ENCODE measurements at regions not wholly inside any gene's neighbourhood (a gene's known extent, or its start where the extent isn't known, plus 50 kb on each side); places are given as distances from the start of the nearest gene placed in this dataset.
"Not testable (repeated sequence)": the region's sequence is repeated elsewhere in the genome, so short reads cannot be mapped to it uniquely, and the experiment has no call there.

GRCh38 chr4:188377816-188378215 is 238.6 kb downstream of the TRIML1 start:
- DNase-seq, result no peak

DNA sequence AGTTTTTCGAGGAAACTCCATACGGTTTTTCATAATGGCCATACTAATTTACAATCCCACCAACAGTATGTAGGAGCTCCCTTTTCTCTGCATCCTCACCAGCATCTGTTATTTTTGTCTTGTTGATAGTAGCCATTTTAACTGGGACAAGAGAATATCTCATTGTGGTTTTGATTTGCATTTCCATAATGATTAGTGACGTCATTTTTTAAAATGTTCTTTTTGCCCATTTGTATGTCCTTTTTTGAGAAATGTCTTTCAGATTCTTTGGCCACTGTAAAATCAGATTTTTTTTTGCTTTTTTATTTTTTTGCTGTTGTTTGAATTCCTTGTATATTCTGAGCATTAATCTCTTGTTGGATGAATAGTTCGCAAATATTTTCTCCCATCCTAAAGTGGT is 243.9 kb downstream of the TRIML1 start:
- DNase-seq, result no peak

DNA sequence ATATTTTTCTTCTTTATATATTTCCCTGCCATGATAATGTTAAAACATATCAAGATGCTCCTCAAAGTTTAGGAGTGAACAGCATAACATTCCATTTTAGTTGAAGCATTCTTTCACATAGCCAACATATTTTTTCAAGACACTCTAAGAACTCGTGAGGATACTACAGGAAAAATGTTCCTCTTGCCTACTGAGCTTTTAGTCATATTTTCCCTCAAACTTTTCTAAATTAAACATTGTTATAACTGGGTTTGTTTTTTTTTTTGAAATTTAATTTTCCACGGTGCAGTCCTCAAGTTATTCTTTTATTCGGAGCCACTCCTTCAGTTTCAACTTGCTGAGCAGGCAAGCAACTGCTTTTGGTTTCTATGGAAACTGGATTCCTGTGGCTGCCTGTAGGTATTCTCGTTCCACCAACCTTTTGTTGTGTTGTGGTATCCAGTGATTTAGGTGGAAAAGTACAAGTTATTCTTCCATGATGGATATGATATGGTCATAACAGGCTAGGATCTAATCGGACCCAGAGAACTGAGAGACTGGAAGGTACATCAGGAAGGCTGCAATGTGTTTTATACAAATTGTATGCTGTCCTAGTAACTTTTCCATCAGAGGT is 248.0 kb downstream of the TRIML1 start:
- DNase-seq, result no peak

DNA sequence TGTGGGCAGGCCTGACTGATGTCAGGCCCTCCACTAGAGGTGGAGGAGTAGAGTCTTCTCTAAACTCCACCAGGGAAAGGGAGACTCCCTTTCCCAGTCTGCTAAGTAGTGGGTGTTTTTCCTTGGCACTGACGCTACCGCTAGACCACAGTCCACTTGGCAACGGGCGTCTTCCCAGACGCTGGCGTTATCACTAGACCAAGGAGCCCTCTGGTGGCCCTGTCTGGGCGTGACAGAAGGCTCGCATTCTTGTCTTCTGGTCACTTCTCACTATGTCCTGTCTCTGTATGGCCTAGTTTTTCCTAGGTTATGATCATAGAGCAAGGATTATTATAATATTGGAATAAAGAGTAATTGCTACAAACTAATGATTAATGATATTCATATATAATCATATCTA is 252.1 kb downstream of the TRIML1 start:
- DNase-seq, result not testable (repeated sequence)

DNA sequence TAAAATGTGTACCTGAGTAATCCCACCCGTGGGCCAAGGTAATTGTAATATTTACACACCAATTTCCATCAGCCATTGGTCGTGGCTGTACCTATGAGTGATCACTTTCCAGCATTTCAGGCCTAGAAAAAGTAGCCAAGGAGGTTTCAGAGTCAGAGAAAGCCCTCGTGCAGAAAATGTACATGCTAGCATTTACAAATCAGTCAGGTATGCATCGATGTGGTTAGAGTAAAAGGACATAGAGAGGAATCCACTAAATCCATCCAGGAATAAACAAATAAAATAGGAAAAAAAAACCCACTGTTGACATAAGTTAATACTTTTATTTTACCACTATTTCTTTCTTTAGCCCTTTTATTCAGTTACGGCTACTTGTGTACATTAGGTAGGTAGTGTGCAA is 256.8 kb downstream of the TRIML1 start:
- no peak for DNase-seq

- no peak for DNase-seq
These were observed 260.6 kb downstream of the TRIML1 start for GRCh38 chr4:188399834-188400233.

- no peak for DNase-seq
These were observed 261.2 kb downstream of the TRIML1 start for GRCh38 chr4:188400451-188400850.

- DNase-seq, result no peak
These were observed 264.0 kb downstream of the TRIML1 start for GRCh38 chr4:188403272-188403671.

GRCh38 chr4:188405071-188405835 is 266.0 kb downstream of the TRIML1 start:
- DNase-seq, result not testable (repeated sequence)

DNA sequence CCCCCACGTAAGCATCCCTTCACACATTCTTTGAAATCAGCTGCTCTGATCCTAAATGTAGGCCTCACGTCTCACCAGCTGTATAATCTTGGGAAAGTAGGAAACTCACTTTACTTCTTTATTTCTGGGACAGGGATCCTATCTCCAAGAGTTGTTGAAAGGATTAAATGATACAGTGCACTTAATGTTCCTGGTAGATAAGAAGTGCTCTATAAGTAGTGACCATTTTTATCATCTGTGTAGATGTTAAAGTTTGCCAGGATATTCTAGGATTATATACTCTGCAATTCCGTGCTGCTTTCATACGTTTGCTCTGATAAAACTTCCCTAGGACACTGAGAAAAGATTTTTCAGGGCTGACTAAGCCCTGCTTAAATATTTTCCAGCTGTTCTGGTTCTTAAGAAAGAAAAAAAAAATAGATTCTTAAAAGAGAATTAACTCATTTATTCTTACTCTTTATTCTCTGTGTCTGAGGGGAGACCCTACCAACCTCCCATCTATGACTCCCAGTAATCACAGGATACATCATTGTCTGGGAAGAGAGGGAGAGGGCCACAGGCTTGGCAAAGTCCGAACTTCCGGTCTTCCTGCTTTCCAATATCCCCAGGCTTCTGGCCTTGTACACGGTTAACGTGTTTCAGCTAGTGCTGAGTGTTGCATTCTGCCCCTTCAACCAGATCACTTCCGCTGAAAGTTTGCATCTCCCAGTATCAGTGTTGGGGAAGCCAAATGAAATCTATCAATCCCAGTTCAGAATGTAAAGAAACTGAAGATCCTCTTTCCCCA is 269.2 kb downstream of the TRIML1 start:
- no peak for DNase-seq

DNA sequence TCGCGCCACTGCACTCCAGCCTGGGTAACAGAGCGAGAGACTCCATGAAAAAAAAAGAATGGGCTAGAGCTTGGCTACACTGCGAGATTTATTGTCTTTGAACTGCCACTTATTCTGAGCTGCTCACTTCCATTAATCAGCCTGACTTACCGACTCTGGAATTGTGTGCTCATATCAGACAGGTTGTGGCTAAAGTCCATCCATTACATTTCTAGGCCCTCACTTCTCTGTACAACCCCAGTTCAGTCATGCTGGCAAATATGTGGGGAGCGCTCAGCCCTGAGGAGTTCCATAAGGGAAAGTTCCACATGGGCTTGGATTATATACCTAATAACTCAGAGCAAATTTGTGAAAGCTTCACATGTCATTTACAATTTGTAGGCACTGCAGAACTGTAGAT is 270.6 kb downstream of the TRIML1 start:
- no peak for DNase-seq

- no peak for DNase-seq
These were observed 272.6 kb downstream of the TRIML1 start for GRCh38 chr4:188411805-188412204.

GRCh38 chr4:188412499-188412898 is 273.3 kb downstream of the TRIML1 start:
- no peak for DNase-seq

DNA sequence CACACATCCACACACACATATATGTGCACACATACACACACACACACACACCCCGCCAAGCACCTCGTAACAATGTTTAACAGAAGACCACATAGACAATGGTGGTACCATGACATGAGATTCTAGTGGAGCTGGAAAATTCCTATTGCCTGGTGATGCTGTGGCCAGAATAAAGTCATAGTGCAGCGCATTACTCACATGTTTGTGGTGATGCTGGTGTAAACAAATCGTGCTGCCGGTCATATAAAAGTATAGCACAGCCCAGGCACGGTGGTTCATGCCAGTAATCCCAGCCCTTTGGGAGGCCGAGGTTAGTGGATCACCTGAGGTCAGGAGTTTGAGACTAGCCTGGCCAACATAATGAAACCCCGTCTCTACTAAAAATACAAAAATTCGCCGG is 275.2 kb downstream of the TRIML1 start:
- DNase-seq, result no peak

GRCh38 chr4:188417181-188417580 is 277.9 kb downstream of the TRIML1 start:
- DNase-seq, result no peak

DNA sequence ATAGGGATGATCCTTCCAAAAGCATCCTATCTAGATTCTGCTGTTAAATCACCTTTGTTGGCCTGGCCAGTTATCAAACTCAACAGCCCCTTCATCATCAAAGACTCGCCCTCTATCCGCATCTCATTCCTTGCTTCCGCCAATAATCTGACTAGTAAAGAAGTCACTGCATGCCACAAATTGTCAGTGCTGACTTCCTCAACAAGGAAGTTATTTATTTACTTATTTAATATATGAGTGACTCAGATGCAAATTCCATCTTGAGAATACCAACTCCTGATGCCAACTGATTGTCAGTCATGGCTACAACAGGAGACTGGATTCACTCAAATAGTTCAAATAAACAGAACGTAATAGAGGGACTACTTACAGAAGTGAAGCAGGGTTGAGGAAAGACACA is 283.8 kb downstream of the TRIML1 start:
- no peak for DNase-seq

GRCh38 chr4:188428935-188429334 is 289.7 kb downstream of the TRIML1 start:
- peak in 2 of 3 experiments; percentile 16 to 70 for DNase-seq

- no peak for DNase-seq
These were observed 290.7 kb downstream of the TRIML1 start for GRCh38 chr4:188429965-188430364.

- no peak for DNase-seq
These were observed 291.1 kb downstream of the TRIML1 start for GRCh38 chr4:188430384-188430783.

- DNase-seq, result no peak
These were observed 293.1 kb downstream of the TRIML1 start for GRCh38 chr4:188432328-188432727.

GRCh38 chr4:188433741-188434315 is 294.6 kb downstream of the TRIML1 start:
- no peak for DNase-seq

- DNase-seq, result no peak
These were observed 295.4 kb downstream of the TRIML1 start for GRCh38 chr4:188434643-188435042.

DNA sequence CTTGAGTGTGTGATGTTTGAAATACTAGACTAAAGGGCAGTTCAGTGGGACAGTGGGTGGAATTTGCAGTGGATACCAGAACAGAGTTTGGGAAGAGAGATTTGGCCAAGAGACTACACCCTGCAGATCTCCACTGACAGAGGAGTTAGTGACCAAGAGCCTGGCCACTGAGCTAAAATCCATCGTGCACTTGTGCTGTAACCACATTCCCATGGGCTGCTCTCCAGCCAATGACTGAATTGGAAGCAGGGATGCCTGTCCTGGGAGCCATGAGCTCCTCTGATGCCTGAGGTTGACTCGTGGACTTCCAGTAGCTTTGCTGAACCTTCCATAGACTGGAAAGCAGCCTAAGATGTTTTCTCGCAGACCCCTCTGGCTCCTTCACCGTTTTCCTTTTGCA is 296.1 kb downstream of the TRIML1 start:
- DNase-seq, result no peak

DNA sequence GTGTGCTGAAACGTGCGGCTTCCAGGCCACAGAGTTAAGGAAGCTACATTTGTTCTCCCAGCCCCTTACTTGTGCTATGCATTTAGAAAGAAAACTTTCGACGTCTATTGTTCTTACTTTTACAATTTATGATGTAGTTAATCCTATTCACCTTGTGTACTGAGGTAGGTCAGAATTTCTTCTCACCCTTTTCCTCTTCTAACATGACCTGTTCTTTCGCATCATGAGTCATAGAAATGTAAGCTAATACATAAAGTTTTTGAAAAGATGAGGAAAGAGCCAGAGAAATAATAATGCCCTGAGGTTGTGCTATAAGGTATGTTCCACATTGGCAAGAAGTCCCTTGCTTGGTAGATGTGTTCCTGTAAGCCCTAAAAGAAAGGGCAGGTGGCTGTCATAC is 298.3 kb downstream of the TRIML1 start:
- DNase-seq, result no peak
